Activated naive CD4-positive, alpha-beta T cell treated with anti-CD3 and anti-CD28 coated beads, Interleukin-2, amount 50 U/mL, for 72 hours (primary cell): ENCODE measurements at regions not wholly inside any gene's neighbourhood (a gene's known extent, or its start where the extent isn't known, plus 50 kb on each side); places are given as distances from the start of the nearest gene placed in this dataset.
"Not testable (repeated sequence)": the region's sequence is repeated elsewhere in the genome, so short reads cannot be mapped to it uniquely, and the experiment has no call there.

Source experiments
- ATAC-seq, 2 donors: fragments of 150-1000 bp; cut with Tn5 transposase; 2 replicates each; pipeline ENCODE4 v1.10.0; 2021; ENCODE audit warnings: mild to moderate bottlenecking in 2 of 2, moderate library complexity in 2 of 2
- DNase-seq, 2 donors: peaks; one replicate each; pipeline ENCODE4 v3.0.0; 2021 to 2022; ENCODE audit warnings: low spot score in 2 of 2
- H3K27ac Mint-ChIP-seq, 2 donors: one replicate each; pipeline ENCODE4 v1.8.0; 2022; ENCODE audit warnings: mild to moderate bottlenecking in 2 of 2, mixed read lengths in 2 of 2
- H3K36me3 Mint-ChIP-seq, 2 donors: one replicate each; pipeline ENCODE4 v1.8.0; 2022; ENCODE audit warnings: mixed read lengths in 2 of 2
- H3K9me3 Mint-ChIP-seq, 2 donors: one replicate each; pipeline ENCODE4 v1.8.0; 2022; ENCODE audit warnings: mixed read lengths in 2 of 2

GRCh38 chr6:67976486-67976885, 658.6 kb upstream of the ADGRB3 start:
- H3K36me3 Mint-ChIP-seq = no peaks in the 10 kb centered on the region
- H3K27ac Mint-ChIP-seq = no peak overlapping the region
- no peak for ATAC-seq

GRCh38 chr6:67974931-67975330, 660.2 kb upstream of the ADGRB3 start:
- H3K36me3 Mint-ChIP-seq = no peaks in the 10 kb centered on the region
- no peak for DNase-seq
- H3K27ac Mint-ChIP-seq = no peak overlapping the region
- H3K9me3 Mint-ChIP-seq = peaks cover 5% of the 10 kb centered on the region in 2 donors
- ATAC-seq = no peak

More at GRCh38 chr6:67976486-67976885, 658.6 kb upstream of the ADGRB3 start:
- H3K9me3 Mint-ChIP-seq = peaks cover 10% of the 10 kb centered on the region in 2 donors
- DNase-seq = no peak

- Mint-ChIP-seq H3K36me3 (no peaks in the 10 kb centered on the region), H3K27ac (no peak overlapping the region), H3K9me3 (no peaks in the 10 kb centered on the region)
- DNase-seq (no peak), ATAC-seq (no peak)
Measured at GRCh38 chr6:67971812-67972211, 663.3 kb upstream of the ADGRB3 start.

GRCh38 chr6:67966830-67967229, 668.3 kb upstream of the ADGRB3 start:
- no peak for ATAC-seq
- no peak overlapping the region for H3K27ac Mint-ChIP-seq

GRCh38 chr6:67956352-67956751, 678.7 kb upstream of the ADGRB3 start:
- Mint-ChIP-seq H3K27ac (no peak overlapping the region), H3K9me3 (peaks cover 8% of the 10 kb centered on the region in 2 donors), H3K36me3 (no peaks in the 10 kb centered on the region)
- DNase-seq (no peak), ATAC-seq (no peak)

More at GRCh38 chr6:67966830-67967229, 668.3 kb upstream of the ADGRB3 start:
- no peaks in the 10 kb centered on the region for H3K9me3 Mint-ChIP-seq
- no peak for DNase-seq
- no peaks in the 10 kb centered on the region for H3K36me3 Mint-ChIP-seq

GRCh38 chr6:67952948-67953347, 682.1 kb upstream of the ADGRB3 start:
- ATAC-seq (no peak), DNase-seq (no peak)
- H3K36me3 Mint-ChIP-seq = peaks cover 0 to 8% of the 10 kb centered on the region in 2 donors
- peaks cover 33 to 37% of the 10 kb centered on the region in 2 donors for H3K9me3 Mint-ChIP-seq
- no peak overlapping the region for H3K27ac Mint-ChIP-seq

GRCh38 chr6:67952121-67952520, 683.0 kb upstream of the ADGRB3 start:
- ATAC-seq (no peak), DNase-seq (no peak)
- Mint-ChIP-seq H3K27ac (no peak overlapping the region), H3K9me3 (peaks cover 33 to 38% of the 10 kb centered on the region in 2 donors), H3K36me3 (peaks cover 0 to 8% of the 10 kb centered on the region in 2 donors)

- H3K36me3 Mint-ChIP-seq, H3K27ac Mint-ChIP-seq, ATAC-seq, DNase-seq: not testable (repeated sequence)
- peaks cover 30 to 42% of the 10 kb centered on the region in 2 donors for H3K9me3 Mint-ChIP-seq
Measured at GRCh38 chr6:67947762-67948161, 687.3 kb upstream of the ADGRB3 start.

GRCh38 chr6:67935976-67936477, 699.1 kb upstream of the ADGRB3 start:
- Mint-ChIP-seq H3K9me3 (peaks cover 4% of the 10 kb centered on the region in 2 donors), H3K36me3 (no peaks in the 10 kb centered on the region), H3K27ac (no peak overlapping the region)
- DNase-seq = no peak
- no peak for ATAC-seq

- ATAC-seq = no peak
- Mint-ChIP-seq H3K36me3 (no peaks in the 10 kb centered on the region), H3K27ac (no peak overlapping the region), H3K9me3 (peaks cover 3 to 4% of the 10 kb centered on the region in 2 donors)
- DNase-seq = no peak
Measured at GRCh38 chr6:67933278-67933677, 701.8 kb upstream of the ADGRB3 start.

- ATAC-seq, H3K36me3 Mint-ChIP-seq, H3K27ac Mint-ChIP-seq, DNase-seq: not testable (repeated sequence)
- peaks cover 7 to 13% of the 10 kb centered on the region in 2 donors for H3K9me3 Mint-ChIP-seq
Measured at GRCh38 chr6:67922588-67922987, 712.5 kb upstream of the ADGRB3 start.

GRCh38 chr6:67920040-67920439, 715.0 kb upstream of the ADGRB3 start:
- ATAC-seq, H3K36me3 Mint-ChIP-seq, DNase-seq, H3K27ac Mint-ChIP-seq: not testable (repeated sequence)
- peaks cover 7 to 17% of the 10 kb centered on the region in 2 donors for H3K9me3 Mint-ChIP-seq

GRCh38 chr6:67916399-67916798, 718.7 kb upstream of the ADGRB3 start:
- peaks cover 3 to 13% of the 10 kb centered on the region in 2 donors for H3K9me3 Mint-ChIP-seq
- DNase-seq (no peak), ATAC-seq (no peak)
- no peak overlapping the region for H3K27ac Mint-ChIP-seq
- H3K36me3 Mint-ChIP-seq = no peaks in the 10 kb centered on the region

GRCh38 chr6:67914419-67914818, 720.7 kb upstream of the ADGRB3 start:
- Mint-ChIP-seq H3K27ac (no peak overlapping the region), H3K9me3 (peaks cover 6 to 22% of the 10 kb centered on the region in 2 donors), H3K36me3 (no peaks in the 10 kb centered on the region)
- DNase-seq (no peak), ATAC-seq (no peak)

- H3K36me3 Mint-ChIP-seq = no peaks in the 10 kb centered on the region
- no peak for ATAC-seq
- H3K27ac Mint-ChIP-seq = no peak overlapping the region
- DNase-seq = no peak
- H3K9me3 Mint-ChIP-seq = peaks cover 13 to 23% of the 10 kb centered on the region in 2 donors
Measured at GRCh38 chr6:67909354-67909753, 725.7 kb upstream of the ADGRB3 start.

GRCh38 chr6:67908379-67908778, 726.7 kb upstream of the ADGRB3 start:
- DNase-seq (no peak), ATAC-seq (no peak)
- no peaks in the 10 kb centered on the region for H3K36me3 Mint-ChIP-seq
- no peak overlapping the region for H3K27ac Mint-ChIP-seq
- peaks cover 17 to 27% of the 10 kb centered on the region in 2 donors for H3K9me3 Mint-ChIP-seq

GRCh38 chr6:67904735-67905134, 730.3 kb upstream of the ADGRB3 start:
- peaks cover 0 to 13% of the 10 kb centered on the region in 2 donors for H3K36me3 Mint-ChIP-seq
- ATAC-seq, DNase-seq, H3K27ac Mint-ChIP-seq: not testable (repeated sequence)
- peaks cover 18 to 29% of the 10 kb centered on the region in 2 donors for H3K9me3 Mint-ChIP-seq

- H3K9me3 Mint-ChIP-seq = peaks cover 16 to 22% of the 10 kb centered on the region in 2 donors
- no peak for DNase-seq
- no peak overlapping the region for H3K27ac Mint-ChIP-seq
- no peak for ATAC-seq
- H3K36me3 Mint-ChIP-seq = peaks cover 0 to 13% of the 10 kb centered on the region in 2 donors
Measured at GRCh38 chr6:67898875-67899274, 736.2 kb upstream of the ADGRB3 start.
